VCaP (cell line): ENCODE measurements at regions not wholly inside any gene's neighbourhood (a gene's known extent, or its start where the extent isn't known, plus 50 kb on each side); places are given as distances from the start of the nearest gene placed in this dataset.

ENCODE experiments used
- H3K27ac ChIP-seq: fragments of 450-650 bp; 2 replicates; pipeline ENCODE4 v1.5.1; 2017
- TF ChIP-seq, protein P1 (sequence below): fragments of 450-650 bp; conservative IDR thresholded peaks from 2 replicates; pipeline ENCODE4 v1.5.1; 2017; ENCODE audit warnings: mild to moderate bottlenecking, moderate library complexity

DNA sequence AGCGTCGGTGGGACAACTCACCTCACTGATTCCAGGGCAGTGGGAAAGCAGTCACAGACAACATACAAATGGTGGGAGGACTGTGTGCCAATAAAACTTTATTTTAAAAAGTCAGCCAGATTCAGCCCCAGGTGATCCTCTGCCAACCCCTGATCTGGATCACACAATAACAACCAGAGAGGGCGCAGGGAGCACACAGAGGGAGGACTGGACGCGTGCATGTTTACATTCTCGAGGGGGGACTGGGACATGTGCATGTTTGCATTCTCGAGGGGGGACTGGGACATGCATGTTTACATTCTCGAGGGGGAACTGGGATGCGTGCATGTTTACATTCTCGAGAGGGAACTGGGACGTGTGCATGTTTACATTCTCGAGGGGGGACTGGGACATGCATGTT, 209.5 kb downstream of the NDUFA10 start:
- TF ChIP-seq, protein P1, sequence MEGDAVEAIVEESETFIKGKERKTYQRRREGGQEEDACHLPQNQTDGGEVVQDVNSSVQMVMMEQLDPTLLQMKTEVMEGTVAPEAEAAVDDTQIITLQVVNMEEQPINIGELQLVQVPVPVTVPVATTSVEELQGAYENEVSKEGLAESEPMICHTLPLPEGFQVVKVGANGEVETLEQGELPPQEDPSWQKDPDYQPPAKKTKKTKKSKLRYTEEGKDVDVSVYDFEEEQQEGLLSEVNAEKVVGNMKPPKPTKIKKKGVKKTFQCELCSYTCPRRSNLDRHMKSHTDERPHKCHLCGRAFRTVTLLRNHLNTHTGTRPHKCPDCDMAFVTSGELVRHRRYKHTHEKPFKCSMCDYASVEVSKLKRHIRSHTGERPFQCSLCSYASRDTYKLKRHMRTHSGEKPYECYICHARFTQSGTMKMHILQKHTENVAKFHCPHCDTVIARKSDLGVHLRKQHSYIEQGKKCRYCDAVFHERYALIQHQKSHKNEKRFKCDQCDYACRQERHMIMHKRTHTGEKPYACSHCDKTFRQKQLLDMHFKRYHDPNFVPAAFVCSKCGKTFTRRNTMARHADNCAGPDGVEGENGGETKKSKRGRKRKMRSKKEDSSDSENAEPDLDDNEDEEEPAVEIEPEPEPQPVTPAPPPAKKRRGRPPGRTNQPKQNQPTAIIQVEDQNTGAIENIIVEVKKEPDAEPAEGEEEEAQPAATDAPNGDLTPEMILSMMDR, result no peak
- peak overlapping the region; percentile 71 for H3K27ac ChIP-seq

DNA sequence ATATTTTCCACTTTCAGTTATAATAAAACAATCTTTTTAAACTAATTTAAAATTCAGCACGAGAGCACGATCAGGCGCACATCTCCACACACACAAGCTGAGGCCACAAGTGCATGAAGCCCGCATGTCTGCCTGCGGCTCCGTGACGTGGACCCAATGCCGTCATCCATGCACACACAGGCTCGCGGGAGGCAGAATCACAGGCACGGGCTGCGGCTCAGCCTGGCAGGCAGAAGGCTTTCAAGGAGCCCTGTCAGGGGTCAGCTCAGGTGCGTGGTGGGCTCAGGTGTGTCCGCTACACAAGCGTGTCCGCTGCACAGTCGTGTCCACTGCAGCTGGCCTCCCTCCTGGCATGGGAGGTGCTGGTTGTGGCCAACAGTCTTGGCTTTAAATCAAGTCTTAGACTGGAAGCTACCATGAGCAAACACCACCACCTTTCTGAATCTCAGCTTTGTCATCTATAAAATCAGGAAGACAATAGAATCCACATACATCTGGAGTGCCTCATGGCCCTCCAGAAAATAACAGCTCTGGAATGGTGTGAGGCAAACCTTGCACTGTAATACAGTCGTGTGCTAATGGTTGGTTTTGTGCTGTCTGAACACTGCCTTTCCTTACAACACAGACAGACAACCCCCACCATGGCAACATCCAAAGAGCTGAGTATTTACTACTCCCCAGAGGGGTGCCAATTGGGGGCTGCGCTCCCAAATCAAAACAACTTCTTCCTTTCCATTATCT, 210.1 kb downstream of the NDUFA10 start:
- peak overlapping the region; percentile 71 for H3K27ac ChIP-seq
- TF ChIP-seq, protein P1, result no peak

DNA sequence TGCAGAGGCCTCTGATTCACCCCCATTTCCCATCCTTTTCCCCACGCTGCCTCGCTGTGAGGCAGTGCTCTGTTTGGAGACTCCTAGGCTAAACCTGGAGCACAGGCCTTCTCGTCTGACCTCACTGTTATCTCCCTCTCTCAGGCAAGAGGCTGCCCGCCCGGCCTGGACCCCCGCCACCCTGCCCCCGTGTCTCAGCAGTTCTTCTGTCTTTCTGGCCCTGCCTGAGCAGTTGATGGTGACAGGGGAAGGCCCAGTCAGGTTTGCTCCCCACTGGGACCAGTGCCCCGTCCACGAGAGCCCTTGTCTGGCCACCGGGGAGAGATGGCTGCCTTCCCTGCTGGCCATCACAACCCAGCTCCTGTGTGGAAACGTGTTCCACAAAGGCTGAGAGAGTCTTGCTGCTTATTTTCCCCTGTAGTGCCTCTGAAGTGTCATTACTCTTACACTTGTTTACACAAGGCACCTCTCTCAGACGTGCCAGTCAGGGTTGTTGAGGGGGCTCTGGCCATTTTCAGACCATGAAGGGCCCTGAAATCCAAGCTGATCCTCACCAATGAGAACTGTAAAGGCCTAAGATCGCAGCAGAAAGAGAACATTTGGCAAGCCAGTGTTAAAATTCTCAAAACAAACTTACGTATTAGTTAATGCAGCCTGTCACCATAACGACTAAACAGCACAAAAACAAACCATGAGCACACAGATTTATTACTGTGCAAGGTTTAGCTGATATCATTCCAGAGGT, 210.9 kb downstream of the NDUFA10 start:
- peak overlapping the region; percentile 71 for H3K27ac ChIP-seq
- TF ChIP-seq, protein P1, result no peak

DNA sequence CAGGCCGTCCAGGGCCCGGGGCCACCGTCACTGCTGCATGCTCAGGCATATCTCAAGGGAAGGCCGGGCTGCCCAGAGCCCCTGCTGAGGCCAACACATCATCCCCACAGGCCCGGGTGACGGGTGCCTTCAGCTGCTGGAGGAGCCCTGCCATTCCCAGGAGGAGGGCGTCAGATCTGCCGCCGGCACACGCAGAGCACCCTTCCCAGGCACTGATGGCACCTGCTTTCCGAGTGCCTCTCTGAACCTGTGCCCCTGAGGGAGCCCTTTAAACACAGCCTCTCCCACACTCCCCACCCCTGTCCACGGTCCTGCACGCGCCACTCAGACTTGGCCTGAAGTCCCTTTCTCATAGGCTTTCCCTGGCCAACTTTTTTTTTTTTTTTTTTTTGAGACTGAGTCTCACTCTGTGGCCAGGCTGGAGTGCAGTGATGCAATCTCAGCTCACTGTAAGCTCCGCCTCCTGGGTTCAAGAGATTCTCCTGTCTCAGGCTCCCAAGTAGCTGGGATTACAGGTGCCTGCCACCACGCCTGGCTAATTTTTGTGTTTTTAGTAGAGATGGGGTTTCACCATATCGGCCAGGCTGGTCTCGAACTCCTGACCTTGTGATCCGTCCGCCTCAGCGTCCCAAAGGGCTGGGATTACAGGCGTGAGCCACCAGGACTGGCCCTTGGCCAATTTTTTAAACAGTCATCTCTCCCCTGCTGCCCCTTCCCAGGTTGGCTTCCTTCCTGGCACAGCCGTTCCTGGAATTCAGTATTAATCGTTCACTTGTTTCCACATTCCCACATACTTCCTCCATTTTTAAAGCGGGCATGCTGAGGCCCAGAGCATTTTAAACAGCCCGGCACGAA, 211.7 kb downstream of the NDUFA10 start:
- TF ChIP-seq, protein P1, result no peak
- peak overlapping the region; percentile 71 for H3K27ac ChIP-seq

DNA sequence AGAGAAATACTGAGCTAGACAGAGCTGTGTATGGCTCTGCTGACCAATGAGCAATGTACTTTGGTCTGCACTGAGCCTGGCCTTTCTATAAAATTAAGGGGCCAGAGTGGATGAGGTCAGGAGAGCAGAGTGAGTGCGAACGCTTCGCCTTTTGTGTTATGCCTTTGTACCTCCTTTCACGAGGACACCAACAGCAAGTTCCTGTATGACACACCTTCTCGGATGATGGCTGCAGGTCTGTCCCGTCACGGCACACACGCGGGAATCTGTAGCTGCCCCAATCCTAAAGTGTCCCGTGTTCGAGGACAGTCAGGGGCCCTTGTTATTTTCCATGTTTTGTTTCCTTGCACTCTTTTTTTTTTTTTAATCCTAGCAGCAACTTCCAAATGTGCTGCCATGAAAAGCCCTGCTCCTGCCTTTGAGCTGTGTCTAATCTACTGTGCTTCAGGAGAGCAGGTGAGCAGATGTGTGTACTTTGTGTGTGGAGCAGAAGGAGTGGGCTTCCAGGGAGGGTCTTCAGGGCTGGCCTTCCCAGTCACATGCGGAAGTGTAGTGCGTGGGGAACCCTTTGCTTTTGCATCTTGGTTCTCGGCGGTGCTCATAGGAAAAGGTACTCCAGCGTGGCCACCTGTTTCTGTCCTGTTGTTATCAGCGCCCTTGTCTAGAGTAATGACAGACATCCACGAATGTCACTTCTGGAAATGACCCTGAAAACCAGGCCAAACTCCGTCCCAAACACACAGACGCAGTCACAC, 213.2 kb downstream of the NDUFA10 start:
- TF ChIP-seq, protein P1, result no peak

DNA sequence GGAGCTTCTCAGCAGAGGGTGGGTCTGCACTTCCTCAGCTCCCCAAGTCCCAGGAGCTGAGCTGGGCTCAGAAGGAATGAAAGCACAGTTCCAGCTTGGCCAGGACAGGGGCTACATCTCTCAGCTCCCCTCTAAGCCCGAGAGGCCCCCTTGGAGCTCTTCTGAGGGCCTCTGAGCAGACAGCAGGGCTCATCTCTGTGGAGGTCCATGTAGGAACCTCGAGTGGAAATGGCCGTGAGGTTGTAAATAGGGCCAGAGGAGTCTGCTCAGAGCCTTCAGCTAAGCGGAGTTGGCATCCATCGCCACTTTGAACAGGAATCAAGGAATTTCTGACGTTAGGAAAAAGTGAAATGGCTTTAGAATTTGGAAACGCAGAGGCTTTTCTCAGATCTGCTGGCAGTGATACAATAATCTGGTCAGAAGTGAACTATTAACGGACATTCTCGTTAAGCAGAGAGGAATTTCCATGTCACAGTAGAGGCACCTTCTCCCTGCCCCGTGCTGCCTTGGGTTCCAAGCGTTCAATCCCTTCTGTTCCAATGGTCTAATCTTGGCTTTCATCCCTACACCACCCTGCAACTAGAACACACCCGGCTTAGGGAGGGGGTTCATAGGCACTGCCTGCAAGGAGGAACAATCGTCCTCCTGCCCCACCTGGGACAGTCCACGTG, 213.9 kb downstream of the NDUFA10 start:
- H3K27ac ChIP-seq, result no peak overlapping the region
- TF ChIP-seq, protein P1, result no peak

More for the DNA sequence above, 213.2 kb downstream of the NDUFA10 start:
- no peak overlapping the region for H3K27ac ChIP-seq
